Stimulated activated CD8-positive, alpha-beta memory T cell treated with anti-CD3 and anti-CD28 coated beads, Interleukin-7, amount 100 ng/mL, for 48 hours (primary cell): ENCODE measurements at regions not wholly inside any gene's neighbourhood (a gene's known extent, or its start where the extent isn't known, plus 50 kb on each side); places are given as distances from the start of the nearest gene placed in this dataset.
"Not testable (repeated sequence)": the region's sequence is repeated elsewhere in the genome, so short reads cannot be mapped to it uniquely, and the experiment has no call there.

Experiments used
- DNase-seq, 2 donors: peaks; one replicate each; pipeline ENCODE4 v3.0.0-alpha.2; 2020; ENCODE audit warnings: low read depth in 1 of 2; ENCODE audit errors: extremely low read depth in 1 of 2

- no peak for DNase-seq
Observed at GRCh38 chr2:122663620-122664019, 908.2 kb downstream of the TSN start.

DNA sequence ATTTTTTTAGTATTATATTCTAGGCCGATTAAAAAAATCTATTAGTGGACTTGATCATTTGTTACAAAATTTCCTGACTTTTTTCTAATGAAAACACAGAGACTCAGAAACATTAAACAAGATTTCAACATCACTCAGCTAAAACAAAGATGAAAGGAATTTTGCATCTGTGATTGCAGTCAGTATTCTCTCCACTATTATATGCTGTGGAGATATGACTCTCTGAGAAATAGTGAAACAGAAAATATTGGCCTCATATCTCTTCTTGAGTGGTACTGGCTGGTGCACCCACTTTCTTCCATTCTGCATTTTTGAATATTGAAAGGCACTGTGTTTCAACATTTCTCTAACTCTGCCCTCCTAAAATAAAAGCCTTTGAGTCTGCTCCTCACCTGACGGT lies 914.2 kb downstream of the TSN start:
- no peak for DNase-seq

DNA sequence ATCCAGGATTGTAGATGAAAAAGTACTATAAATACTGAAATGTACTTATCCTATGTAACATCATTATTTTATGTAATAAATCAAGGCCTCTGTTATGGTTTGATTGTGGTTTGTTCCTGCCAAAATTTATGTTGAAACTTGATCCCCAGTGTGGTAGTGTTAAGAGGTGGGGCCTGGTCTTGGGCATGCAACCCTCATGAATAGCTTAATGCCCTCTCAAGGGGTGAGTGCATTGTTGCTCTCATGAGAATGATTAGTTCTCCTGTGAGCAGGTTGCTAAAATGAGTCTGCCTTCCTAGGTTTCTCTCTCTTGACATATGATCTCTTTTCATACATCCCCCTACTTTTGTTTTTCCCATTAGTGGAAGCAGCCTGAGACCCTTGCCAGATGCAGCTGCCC lies 915.4 kb downstream of the TSN start:
- no peak for DNase-seq

DNA sequence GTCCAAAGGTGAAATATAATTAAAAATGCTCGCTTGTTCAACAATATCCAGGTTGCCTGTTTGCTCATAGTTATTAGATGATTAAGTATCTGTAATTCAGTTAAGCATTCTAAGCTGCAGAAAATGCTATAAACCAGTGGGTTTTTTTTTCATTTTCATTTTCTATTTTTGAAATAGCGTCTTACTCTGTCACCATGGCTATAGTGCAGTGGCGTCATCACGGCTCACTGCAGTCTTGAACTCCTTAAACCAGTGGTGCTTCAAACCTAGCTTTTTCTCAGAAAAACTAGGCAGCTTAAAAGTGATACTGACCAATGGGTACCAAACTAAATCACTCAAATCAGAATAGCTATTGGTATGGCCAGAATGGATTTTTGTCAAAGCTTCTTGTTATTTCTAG lies 925.2 kb downstream of the TSN start:
- no peak for DNase-seq

DNA sequence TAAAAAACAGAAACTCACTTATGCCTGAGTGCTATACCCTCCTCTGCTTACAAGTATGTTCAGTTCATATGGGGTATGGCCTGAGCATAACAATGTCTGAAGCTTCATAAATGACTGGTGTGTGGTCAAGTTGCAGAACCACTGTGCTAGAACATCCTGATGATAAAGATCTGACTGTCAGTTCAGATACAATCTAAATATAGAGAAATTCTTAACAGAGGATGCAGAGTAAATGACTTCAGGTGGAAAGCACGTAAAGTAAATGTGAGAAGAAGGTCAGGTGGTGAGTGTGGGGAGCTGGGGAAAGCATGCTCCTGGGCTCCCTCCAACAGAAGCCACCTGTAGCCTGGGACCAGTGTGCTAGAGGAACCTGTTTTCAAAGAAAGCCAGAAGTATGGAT lies 926.2 kb downstream of the TSN start:
- no peak for DNase-seq

GRCh38 chr2:122682356-122682755 lies 926.9 kb downstream of the TSN start:
- DNase-seq, result no peak

DNA sequence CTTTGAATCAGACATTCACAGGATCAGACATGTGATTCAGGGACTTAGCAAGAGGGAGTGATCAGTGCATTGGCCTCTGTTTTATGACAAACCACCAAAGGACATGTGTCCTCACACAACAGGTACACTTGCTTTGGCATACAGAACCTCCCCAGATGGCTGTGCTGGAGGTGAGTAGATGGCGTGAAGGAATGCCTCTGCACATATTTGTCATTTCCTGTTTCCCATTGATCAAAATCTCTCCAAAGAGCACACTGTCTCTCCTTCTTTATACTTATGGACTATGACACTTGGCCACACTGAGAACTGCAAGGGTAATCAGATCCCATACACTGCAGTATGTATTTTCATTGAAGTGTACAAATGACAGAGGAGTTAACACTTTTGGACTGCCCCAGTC lies 927.6 kb downstream of the TSN start:
- DNase-seq, result no peak

DNA sequence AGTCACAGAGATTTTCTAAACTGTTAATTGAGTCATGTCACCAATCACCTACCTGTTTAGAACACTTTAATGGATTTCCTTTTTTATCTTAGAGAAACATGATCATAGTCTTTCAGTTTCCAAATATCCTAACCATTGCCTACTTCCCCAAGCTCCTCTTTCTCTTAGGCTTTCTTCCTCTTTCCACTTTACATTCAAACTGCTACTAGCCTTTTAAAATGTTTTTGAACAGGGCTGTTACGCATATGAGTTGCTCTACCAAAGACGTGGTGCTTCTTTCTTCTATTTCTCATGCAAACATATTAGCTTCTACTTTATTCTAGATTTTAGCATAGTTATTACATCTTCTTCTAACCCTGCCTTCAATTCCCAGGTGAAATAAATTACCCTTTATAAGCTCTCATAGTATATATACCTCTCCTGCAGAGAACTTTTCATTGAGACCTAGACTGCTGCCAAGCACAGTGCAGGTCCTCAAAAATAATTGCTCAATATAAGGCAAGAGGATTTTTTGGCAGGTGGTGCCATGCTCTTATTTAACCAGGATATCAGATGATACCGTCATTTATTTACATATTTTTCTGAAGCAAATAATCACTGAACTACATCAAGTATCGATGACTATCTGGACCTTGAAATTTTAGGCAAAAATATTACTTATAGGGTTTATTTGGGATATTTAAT lies 937.1 kb downstream of the TSN start:
- DNase-seq, result no peak

DNA sequence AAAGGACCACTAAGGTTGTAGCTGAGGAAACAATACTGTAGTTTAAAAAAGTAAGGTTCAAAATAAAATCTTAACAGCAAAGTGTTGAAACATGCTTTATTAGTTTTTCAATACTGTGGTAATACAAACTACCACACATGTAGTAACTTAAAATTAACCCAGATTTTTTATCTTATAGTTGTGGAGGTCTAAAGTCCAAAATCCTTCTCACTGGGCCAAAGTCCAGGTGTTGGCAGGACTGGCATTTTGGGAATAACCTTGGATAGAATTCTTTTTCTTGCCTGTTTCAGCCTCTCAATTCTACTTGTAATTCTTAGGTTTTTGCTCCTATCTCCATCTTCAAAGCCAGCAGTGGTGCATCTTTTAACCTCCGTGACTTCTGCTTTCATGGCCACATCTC lies 942.0 kb downstream of the TSN start:
- DNase-seq, result no peak

DNA sequence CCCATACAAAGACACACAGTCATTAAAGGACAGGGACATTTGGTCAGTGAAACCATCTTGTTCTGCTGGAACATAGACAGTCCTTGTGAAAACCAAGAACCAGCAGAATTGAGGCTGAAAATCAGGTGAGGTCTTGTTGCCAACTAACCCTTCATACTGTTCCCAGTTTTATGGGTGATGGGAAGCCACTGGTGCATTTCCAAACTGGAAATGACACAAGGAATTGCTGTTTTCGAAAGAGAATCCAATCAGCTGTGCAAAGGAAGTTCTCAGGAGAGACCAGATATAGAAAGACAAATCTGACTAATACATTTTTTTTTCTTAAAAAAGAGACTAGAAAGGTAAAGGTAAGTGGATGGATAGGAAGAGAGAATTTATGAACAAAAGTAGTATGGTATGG lies 948.2 kb downstream of the TSN start:
- no peak for DNase-seq

DNA sequence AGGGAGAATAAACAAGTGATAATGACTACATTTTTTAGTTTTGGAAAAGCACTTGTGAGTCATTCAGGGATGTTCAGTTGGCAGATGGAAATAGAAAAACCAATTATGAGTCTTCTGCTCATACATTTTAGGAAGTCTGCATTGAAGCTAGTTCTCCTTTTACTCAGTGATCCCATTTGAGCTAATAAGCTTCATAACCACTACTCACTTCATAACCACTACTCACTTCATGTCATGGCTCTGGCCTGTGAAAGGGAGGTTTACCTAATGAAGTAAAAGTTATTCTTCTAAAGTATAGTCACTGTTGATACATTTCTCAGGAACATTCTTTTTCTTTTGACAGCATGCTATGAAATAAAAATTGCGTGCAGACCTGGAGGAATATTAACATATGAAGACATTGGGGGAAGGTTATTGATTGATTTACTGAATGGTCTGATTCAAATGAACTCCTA lies 948.7 kb downstream of the TSN start:
- no peak for DNase-seq

- DNase-seq, result no peak
Observed at GRCh38 chr2:122705746-122706145, 950.3 kb downstream of the TSN start.

DNA sequence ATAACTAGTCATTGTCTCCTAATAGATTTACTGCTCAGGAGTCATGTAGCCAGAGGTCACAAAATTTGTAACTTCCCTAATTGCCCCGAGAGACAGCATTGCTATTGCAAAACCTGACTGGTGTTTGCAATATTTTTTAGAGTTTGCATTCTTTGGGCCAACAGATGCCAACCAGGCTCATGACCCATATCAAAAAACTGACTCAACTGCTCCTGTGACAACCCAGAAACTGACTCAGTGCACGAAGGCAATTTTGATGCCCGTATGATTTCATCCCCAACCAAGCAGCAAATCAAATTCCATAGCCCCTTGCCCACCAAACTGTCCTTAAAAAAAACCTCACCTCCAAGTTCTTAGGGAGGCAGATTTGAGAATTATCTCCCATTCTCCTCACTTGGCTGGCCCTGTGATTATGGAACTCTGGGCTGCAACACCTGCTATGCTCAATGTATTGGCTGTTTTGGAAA lies 951.3 kb downstream of the TSN start:
- no peak for DNase-seq

DNA sequence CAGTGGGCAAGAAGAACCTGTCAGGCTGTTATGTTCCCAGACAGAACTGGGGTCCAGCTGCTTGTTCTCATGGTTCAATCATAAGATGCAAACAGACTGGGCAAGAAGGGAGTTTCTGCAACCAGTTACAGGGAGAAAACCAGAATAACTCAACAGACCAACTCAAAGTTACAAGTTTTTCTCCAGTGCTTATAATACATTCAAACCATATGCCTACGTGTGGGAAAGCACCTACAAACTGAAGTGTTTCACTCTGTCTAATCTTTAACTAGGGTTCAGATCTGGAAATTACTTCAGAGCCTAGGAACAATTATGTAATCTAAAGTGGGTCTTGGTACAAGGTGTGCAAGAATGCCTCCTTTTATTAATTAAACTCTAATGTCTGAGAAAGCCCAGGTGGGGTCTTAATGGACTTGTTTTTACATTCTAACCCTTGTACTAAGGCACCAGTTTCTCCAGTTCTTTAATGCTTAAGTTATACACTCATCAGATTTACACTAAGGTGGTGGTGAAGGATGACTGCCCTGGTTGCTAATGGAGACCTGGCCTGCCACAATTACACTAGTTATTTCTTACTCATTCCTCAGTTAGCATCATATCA lies 951.9 kb downstream of the TSN start:
- DNase-seq, result no peak

DNA sequence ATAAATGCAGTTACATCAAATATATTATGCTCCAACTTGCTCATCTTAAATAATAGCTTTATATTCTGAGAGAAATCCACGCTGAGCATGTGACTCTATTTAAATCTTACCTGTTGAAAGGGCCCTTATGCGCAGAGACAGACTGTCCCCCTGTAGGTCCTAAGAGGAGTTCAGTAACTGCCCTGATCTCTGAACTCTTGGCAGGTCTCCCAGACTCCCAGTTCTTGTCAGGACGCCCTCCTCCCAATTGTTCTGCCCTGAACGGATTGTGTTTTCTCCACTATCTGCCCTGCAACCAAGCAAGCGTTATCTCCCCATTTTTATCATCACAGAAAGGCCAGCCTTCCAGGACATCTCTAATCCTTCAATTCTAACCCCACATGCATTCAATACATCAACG lies 954.6 kb downstream of the TSN start:
- DNase-seq, result no peak

GRCh38 chr2:122713800-122714199 lies 958.3 kb downstream of the TSN start:
- no peak for DNase-seq

DNA sequence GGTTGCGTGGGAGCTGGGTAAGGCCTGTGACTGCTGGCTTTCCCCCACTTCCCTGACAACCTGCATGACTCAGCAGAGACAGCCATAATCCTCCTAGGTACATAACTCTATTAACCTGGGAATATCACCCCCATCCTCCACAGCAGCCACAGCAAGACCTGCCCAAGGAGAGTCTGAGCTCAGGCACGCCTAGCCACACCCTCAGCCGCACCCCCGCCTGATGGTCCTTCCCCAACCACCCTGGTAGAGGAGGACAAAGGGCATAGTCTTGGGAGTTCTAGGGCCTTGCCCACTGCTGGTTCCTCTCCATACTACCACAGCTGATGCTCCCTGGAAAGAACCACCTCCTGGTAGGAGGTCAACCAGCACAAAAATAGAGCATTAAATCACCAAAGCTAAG lies 965.4 kb downstream of the TSN start:
- DNase-seq, result not testable (repeated sequence)

- no peak for DNase-seq
Observed at GRCh38 chr2:122734766-122735424, 979.4 kb downstream of the TSN start.

GRCh38 chr2:122736279-122736678 lies 980.8 kb downstream of the TSN start:
- DNase-seq, result no peak

GRCh38 chr2:122737429-122738077 lies 982.1 kb downstream of the TSN start:
- DNase-seq, result no peak

- DNase-seq, result no peak
Observed at GRCh38 chr2:122739732-122740593, 984.5 kb downstream of the TSN start.
